NCI-H2227 treated with DMSO at 0.1 percent for 48 hours (cell line): ENCODE measurements at regions not wholly inside any gene's neighbourhood (a gene's known extent, or its start where the extent isn't known, plus 50 kb on each side); places are given as distances from the start of the nearest gene placed in this dataset.

Source experiments
- DNase-seq: peaks from one replicate; lab custom pipeline; 2025; lab: John Stamatoyannopoulos, UW

- DNase-seq, result peak; percentile 55
Observed at GRCh38 chr3:64748244-64748904, 60.6 kb upstream of the ADAMTS9 start.

- no peak for DNase-seq
Observed at GRCh38 chr3:64747679-64748078, 59.9 kb upstream of the ADAMTS9 start.

DNA sequence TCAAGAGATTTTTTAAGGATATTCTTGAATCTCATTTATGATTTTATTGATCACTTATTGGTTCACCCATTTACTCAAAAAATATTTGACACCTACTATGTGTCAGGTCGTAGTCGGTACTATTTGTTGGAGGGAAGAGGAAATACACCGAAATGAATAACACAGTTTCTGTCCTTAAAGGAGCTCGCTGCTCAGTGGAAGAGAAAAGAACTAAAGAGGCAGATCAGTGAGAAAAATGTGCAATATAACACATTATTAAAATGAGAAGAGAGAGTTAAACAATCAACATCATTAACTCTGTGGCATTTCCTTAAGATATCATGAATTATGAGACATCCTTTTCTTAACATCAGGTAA lies 56.1 kb upstream of the ADAMTS9 start:
- no peak for DNase-seq

DNA sequence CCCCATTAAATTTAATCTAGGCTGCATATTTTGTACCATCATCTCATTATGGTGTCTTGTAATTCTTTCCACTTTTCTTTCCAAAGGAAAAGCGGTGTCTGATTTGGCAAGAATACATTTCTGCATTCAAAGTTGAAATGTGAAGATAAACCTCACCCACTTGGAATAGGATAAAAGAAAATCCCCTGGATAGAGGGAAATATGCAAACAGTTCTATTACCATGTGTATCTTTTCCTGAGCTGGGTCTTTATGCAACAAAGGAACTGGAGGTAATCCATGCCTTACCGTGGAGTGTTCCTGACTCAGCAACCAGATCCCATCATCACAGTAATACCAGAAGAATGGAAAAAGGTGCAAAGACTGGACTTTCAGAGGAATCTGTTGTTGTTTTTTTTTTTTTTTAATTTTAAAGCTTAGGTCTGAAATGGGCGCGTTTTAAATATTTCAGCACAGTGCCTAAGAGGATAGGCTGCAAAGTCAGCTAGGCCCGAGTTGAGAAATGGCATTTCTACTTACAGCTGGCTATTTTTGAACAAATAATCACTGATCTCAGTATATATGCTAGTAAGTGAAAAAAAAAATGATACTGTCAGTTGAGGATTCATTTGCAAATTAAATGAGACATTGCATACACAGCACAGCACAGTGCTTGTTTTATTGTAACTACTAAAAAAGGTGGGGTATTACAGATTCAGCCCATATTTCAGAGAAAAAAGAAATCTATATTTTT lies 55.5 kb upstream of the ADAMTS9 start:
- no peak for DNase-seq

DNA sequence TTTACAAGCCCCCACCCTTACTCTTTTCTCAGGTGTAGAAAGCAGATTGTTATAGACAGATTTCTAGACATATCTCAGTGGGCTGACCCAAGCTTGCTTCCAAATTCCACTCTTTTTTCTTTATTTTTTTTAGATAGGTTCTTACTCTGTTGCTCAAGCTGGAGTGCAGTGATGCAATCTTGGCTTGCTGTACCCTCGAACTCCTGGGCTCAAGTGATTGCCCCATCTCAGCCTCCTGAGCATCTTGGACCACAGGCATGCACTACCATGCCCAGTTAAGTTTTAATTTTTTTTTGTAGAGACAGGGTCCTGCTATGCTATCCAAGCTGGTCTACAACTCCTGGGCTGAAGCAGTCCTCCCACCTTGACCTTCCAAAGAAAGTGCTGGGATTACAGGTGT lies 53.5 kb upstream of the ADAMTS9 start:
- no peak for DNase-seq

DNA sequence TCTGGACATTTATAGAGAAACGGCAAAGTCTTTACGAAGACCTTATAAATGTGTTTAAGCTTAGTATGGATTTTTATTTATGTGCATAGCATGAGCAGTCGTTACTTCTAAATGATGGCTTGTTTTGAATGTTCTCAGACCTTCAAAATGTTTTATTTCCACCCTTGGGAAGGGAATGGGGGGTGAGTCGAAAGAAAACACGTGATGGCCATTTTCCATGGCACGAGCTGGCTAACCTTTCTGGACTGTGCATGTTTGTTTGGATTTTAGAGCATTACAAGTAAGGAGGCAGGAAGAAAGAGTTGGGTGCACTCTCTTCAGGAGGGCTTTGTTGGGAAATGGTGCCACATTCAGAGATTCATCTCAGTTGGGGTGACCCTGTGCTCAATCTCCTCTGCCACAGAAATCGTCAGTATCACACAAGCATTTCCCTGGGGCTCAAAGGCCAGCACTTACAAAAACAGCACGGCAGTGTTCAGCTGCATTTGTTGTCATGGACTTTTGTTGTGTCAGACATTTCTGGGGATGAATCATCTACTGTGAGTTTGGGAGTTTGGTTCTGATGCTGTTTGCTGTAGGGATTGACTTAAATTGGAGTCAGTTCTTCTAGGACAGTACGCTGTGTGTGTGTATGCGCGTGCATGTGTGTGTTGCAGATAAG lies 52.3 kb upstream of the ADAMTS9 start:
- DNase-seq, result no peak
